Activated naive CD4-positive, alpha-beta T cell treated with anti-CD3 and anti-CD28 coated beads, Interleukin-2, amount 50 U/mL, for 24 hours (primary cell): ENCODE measurements at regions not wholly inside any gene's neighbourhood (a gene's known extent, or its start where the extent isn't known, plus 50 kb on each side); places are given as distances from the start of the nearest gene placed in this dataset.

ENCODE experiments used
- H3K27ac Mint-ChIP-seq: one replicate; pipeline ENCODE4 v1.8.0; 2021; ENCODE audit warnings: mild to moderate bottlenecking, mixed read lengths
- H3K27me3 Mint-ChIP-seq: one replicate; pipeline ENCODE4 v1.8.0; 2021; ENCODE audit warnings: mixed read lengths
- H3K36me3 Mint-ChIP-seq: one replicate; pipeline ENCODE4 v1.8.0; 2021; ENCODE audit warnings: mixed read lengths
- H3K4me1 Mint-ChIP-seq: one replicate; pipeline ENCODE4 v1.8.0; 2021; ENCODE audit warnings: mixed read lengths
- H3K4me3 Mint-ChIP-seq: one replicate; pipeline ENCODE4 v1.8.0; 2021; ENCODE audit warnings: mild to moderate bottlenecking, mixed read lengths
- H3K9me3 Mint-ChIP-seq: one replicate; pipeline ENCODE4 v1.8.0; 2021; ENCODE audit warnings: mixed read lengths

DNA sequence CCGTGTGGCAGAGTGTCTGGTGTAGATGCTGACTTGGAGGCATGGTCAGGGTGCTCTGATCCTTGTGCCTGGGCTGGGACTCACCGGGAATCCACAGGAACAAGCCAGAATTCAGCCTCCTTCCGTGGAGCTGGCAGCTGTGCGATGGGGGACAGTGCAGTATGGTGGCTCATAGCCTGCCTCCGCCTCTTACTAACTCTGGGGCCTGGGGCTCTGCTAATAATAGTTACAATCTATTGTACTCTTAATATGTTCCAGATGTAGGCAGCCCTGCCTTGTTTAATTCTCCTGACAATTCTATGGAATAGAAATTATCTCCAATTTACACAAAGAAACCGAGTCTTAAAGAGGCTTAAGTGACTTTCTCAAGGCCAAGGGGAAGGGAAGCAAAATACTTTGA, 77.6 kb downstream of the PCDH1 start:
- no peaks in the 10 kb centered on the region for H3K4me1 Mint-ChIP-seq
- no peak overlapping the region for H3K27ac Mint-ChIP-seq
- no peak overlapping the region for H3K4me3 Mint-ChIP-seq
- H3K9me3 Mint-ChIP-seq = no peaks in the 10 kb centered on the region
- H3K27me3 Mint-ChIP-seq = peaks cover 18% of the 10 kb centered on the region
- no peaks in the 10 kb centered on the region for H3K36me3 Mint-ChIP-seq

DNA sequence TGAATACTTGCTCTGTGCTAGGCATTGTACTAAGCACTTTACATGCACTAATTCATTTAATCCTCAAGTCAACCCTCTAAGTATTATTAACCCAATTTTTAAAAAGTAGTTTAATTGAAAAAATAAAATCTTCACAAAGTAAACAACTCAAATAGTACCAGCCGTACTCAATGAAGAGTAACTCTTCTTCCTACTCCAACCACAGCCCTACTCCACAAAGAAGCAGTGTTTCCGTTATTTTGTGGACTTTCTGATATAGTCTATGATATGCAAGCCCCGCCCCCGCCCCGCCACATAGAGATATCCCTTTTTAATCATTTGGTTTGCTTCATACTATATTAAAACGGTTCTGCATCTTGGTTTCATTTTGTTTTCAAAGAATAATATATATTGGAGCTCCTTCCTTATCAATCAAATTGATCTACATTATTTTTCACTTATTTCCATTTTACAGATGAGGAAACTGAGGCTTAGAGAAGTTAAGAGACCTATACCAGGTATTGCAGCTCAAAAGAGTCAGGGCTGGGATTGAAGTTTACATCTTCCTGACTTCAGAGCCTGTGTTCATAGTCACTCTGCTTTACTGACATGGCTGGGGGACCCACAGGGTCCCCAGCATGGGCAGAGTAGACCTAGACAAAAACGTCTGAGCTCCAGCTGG, 78.6 kb downstream of the PCDH1 start:
- H3K4me1 Mint-ChIP-seq = no peaks in the 10 kb centered on the region
- no peak overlapping the region for H3K4me3 Mint-ChIP-seq
- no peaks in the 10 kb centered on the region for H3K36me3 Mint-ChIP-seq
- H3K27me3 Mint-ChIP-seq = peaks cover 13% of the 10 kb centered on the region
- H3K27ac Mint-ChIP-seq = no peak overlapping the region
- H3K9me3 Mint-ChIP-seq = no peaks in the 10 kb centered on the region

DNA sequence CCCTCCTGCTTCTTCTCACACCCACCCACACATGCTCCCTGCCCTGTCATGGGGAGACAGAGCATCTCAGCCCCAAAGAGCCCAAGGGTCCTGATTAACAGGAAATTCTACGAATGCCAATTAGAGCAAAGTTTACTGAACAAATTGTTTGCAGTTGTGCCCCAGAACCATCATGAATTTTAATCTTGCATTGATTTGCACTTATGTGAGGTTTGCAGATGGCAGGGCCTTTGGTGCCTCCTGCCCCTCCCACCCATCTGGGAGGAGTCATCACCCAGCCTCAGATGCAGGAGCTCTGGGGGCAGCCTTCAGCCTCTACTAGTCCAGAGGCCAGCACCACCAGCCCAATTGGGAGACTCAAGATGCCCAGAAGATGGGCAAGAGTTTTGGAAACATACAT, 80.8 kb downstream of the PCDH1 start:
- H3K4me1 Mint-ChIP-seq = no peaks in the 10 kb centered on the region
- no peak overlapping the region for H3K4me3 Mint-ChIP-seq
- peaks cover 3% of the 10 kb centered on the region for H3K27me3 Mint-ChIP-seq
- no peak overlapping the region for H3K27ac Mint-ChIP-seq
- no peaks in the 10 kb centered on the region for H3K36me3 Mint-ChIP-seq
- H3K9me3 Mint-ChIP-seq = no peaks in the 10 kb centered on the region

DNA sequence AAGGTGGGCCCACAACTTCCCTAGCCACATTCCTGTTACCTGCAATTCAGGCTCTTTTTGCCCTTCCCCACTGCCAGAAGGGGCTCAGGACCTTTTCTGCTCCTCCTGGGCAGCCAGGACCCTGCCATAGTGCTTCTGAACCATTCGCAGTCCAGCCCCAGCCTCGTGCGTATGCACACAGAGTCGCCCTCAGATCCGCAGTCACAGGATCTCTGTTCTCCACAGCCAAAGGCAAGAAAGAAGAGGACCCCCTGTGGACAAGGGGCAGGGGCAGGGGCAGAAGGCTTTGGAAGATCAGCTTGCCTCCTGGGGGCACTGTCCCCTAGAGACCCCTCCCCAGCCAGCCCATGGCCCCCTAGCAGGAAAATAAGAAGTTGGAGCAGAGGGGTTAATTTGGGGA, 82.8 kb downstream of the PCDH1 start:
- Mint-ChIP-seq H3K27ac (no peak overlapping the region), H3K36me3 (no peaks in the 10 kb centered on the region), H3K4me1 (no peaks in the 10 kb centered on the region), H3K4me3 (no peak overlapping the region), H3K27me3 (peaks cover 3% of the 10 kb centered on the region), H3K9me3 (no peaks in the 10 kb centered on the region)

DNA sequence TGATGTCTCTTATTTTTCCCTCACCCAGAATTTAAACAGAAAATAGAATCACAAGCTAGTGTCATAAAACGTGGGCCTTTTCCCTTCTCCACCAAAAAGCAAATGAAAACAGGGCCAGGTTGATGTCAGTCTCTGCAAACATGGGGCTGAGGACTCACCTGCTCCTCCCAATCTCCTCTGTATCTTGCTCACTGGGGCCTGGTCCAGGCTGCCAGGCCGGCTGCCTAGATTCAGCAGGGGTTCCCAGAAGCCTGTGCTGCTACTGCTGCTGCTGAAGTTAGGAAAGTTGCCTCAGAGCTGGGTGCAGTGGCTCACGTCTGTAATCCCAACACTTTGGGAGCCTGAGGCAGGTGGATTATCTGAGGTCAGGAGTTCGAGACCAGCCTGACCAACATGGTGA, 84.3 kb downstream of the PCDH1 start:
- no peak overlapping the region for H3K4me3 Mint-ChIP-seq

DNA sequence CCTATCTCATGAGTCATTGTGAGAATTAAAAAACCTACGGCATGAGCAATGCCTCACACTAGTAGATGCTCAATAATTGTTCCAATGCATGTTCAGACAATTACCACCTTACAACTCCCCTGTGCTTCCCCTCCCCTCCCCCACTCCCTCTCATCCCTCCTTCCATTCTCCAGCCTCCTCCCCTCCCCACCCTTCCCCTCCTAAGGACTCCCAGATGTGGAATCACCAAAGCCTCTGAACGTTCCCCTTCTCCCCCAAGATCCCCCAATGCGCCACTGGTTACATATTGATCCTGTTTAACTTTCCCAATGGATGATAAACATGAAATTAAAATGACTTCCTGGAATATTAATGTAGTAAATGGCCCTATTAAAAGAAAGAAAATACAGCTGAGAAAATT, 84.8 kb downstream of the PCDH1 start:
- H3K27me3 Mint-ChIP-seq = peaks cover 5% of the 10 kb centered on the region
- no peaks in the 10 kb centered on the region for H3K9me3 Mint-ChIP-seq
- no peaks in the 10 kb centered on the region for H3K4me1 Mint-ChIP-seq
- H3K27ac Mint-ChIP-seq = no peak overlapping the region
- no peaks in the 10 kb centered on the region for H3K36me3 Mint-ChIP-seq
- no peak overlapping the region for H3K4me3 Mint-ChIP-seq

More for the DNA sequence above, 84.3 kb downstream of the PCDH1 start:
- peaks cover 6% of the 10 kb centered on the region for H3K27me3 Mint-ChIP-seq
- H3K9me3 Mint-ChIP-seq = no peaks in the 10 kb centered on the region
- H3K4me1 Mint-ChIP-seq = no peaks in the 10 kb centered on the region
- no peaks in the 10 kb centered on the region for H3K36me3 Mint-ChIP-seq
- no peak overlapping the region for H3K27ac Mint-ChIP-seq

DNA sequence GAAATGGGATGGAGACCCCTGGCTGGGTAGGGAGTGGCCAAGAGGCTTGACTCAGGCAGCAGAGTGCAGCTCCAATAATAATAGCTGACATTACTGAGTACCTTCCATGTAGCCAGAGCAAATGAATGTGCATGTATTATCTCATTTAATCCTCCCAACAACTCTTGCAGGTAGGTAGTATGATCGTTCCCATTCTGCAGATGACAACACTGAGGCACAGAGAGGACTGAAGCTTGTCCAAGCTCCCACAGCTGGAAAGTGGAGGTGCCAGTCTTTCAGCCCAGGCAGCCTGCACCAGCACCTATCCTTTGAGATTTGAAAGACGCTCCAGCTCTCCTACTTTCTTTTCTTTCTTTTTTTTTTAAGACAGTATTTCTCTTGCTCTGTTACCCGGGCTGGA, 87.6 kb downstream of the PCDH1 start:
- Mint-ChIP-seq H3K9me3 (no peaks in the 10 kb centered on the region), H3K4me3 (no peak overlapping the region), H3K36me3 (no peaks in the 10 kb centered on the region), H3K4me1 (no peaks in the 10 kb centered on the region), H3K27me3 (peaks cover 9% of the 10 kb centered on the region), H3K27ac (no peak overlapping the region)

DNA sequence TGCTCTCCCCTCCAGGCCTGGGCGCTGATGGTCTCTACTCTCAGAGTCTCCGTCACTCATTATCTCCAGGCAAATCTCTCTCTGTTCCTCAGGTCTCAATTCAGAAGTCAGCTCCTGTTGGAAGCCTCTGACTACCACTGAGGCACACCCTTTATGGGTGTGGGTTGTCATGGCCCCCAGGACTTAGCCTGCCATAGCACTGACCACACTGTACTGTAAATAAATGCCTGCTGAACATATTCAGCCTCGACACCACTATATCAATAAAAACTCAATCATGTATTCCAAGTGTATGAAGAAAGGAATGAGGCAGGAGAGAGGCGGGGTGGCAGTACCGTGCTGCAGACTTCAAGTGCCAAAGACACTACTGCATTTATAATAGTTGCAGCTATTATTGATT, 88.9 kb downstream of the PCDH1 start:
- no peaks in the 10 kb centered on the region for H3K4me1 Mint-ChIP-seq
- no peaks in the 10 kb centered on the region for H3K9me3 Mint-ChIP-seq
- H3K27ac Mint-ChIP-seq = no peak overlapping the region
- no peak overlapping the region for H3K4me3 Mint-ChIP-seq
- no peaks in the 10 kb centered on the region for H3K36me3 Mint-ChIP-seq
- peaks cover 9% of the 10 kb centered on the region for H3K27me3 Mint-ChIP-seq

DNA sequence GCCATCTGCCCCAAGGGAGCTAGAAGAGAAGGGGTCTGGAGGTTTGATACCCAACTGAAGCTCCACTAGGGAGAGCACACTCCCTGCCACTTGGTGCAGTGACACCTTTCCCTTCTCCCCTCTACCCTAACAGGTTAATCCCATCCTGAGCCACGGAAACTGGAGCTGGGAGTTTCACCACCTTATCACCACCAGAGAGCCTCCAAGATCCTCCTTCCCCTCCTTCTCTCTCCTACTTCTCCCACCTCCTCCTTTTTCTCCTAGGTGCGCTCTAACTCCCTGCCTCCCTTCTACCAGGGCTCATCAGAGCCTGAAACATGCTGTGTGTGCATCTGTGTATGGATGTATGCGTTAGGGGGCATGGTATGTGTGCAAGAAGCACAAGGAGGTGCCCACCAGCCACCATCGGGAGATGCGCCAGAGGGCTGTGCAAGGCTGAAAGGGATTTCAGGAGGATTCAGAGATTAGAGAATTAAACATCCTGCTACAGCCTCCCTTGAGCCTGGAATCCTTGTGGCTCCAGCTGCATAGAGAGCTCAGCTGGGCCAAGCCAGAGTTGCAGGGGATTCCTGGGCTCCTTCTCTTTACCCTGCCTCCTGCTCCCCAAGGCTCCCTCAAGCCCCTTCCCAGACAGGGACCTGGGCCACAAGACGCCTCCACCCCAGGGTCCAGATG, 89.8 kb downstream of the PCDH1 start:
- Mint-ChIP-seq H3K9me3 (no peaks in the 10 kb centered on the region), H3K27me3 (peaks cover 9% of the 10 kb centered on the region), H3K4me1 (no peaks in the 10 kb centered on the region), H3K4me3 (no peak overlapping the region), H3K36me3 (no peaks in the 10 kb centered on the region), H3K27ac (no peak overlapping the region)

DNA sequence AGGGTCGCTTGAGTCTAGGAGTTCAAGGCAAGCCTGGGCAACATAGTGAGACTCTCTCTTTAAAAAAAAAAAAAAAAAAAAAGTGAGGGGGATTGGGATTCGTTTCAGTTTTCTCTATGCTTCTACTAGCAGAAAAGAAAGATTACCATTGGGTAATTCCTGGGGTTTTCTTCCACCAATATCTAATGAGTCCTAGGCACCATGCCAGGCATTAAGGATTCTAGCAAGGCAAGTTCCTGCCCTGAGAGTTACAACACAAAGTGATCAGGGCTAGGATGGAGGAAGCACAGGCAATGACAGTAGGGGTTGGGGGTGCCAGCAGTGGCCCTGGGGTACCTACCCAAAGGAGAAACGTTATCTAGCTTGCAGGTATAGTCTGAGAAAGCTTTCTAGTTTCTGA, 90.8 kb downstream of the PCDH1 start:
- Mint-ChIP-seq H3K27ac (no peak overlapping the region), H3K4me3 (no peak overlapping the region), H3K4me1 (no peaks in the 10 kb centered on the region), H3K9me3 (no peaks in the 10 kb centered on the region), H3K27me3 (peaks cover 9% of the 10 kb centered on the region), H3K36me3 (no peaks in the 10 kb centered on the region)

DNA sequence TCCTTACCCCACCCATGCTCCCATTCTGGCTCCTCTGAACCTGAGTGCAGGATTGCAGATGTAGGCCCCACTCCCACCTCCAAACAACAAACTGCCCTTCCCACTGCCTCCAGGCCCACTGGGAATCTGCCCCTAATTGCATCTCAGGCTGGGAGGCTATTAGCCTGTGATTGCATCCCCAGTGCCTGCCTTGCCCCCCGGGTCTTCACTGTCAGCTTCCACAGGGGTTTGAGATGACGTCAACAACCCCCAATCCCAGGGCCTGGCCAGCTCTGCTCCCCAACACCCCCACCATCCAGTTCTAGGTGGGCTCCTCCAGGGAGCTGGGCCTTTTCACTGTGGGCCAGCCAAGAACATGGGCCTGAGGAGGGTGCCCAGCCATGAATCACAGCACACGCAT, 91.5 kb downstream of the PCDH1 start:
- no peaks in the 10 kb centered on the region for H3K36me3 Mint-ChIP-seq
- no peaks in the 10 kb centered on the region for H3K4me1 Mint-ChIP-seq
- H3K4me3 Mint-ChIP-seq = no peak overlapping the region
- H3K27me3 Mint-ChIP-seq = peaks cover 7% of the 10 kb centered on the region
- H3K9me3 Mint-ChIP-seq = no peaks in the 10 kb centered on the region
- H3K27ac Mint-ChIP-seq = no peak overlapping the region

DNA sequence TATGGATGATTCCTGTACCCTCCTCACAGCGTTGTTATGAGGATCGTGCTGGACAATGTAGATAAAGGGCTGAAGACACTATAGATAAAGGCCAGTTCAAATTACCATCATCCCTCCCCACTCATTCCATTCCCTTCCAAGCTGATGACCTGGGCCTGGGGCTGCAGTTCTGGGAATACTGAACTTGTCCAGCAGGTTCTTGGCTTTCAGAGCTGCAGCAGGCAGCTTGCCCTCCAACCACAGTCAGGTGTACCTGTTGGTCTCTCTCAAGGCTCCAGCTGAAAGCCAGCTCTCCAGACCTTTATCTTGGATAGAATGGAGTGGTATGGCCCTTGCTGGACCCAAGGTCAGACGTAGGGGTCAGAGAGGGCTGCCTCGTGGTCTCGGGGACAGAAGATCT, 92.5 kb downstream of the PCDH1 start:
- no peaks in the 10 kb centered on the region for H3K9me3 Mint-ChIP-seq
- H3K4me1 Mint-ChIP-seq = no peaks in the 10 kb centered on the region
- no peak overlapping the region for H3K4me3 Mint-ChIP-seq
- H3K27me3 Mint-ChIP-seq = peaks cover 7% of the 10 kb centered on the region
- no peak overlapping the region for H3K27ac Mint-ChIP-seq
- no peaks in the 10 kb centered on the region for H3K36me3 Mint-ChIP-seq

DNA sequence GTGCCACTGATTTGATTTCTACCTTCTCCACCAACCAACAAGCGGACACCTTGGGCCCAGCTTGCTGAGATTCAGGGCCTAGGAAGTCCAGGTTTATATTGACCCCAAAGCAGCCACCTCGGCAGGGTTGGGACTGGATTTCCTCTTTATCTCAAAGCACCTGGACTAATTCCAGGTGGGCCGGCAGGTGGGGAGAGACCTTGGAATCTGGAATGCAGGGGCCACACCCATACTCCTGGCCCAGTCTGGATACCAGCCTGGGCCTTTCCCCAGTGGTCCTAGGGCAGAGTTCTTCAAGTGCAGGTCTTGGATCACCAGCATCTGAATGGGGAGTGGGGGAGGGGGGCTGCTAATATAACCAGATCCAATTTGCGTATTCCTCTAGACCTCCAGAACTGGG, 93.1 kb downstream of the PCDH1 start:
- Mint-ChIP-seq H3K4me1 (no peaks in the 10 kb centered on the region), H3K4me3 (no peak overlapping the region), H3K9me3 (no peaks in the 10 kb centered on the region), H3K27ac (no peak overlapping the region), H3K27me3 (peaks cover 7% of the 10 kb centered on the region), H3K36me3 (no peaks in the 10 kb centered on the region)

DNA sequence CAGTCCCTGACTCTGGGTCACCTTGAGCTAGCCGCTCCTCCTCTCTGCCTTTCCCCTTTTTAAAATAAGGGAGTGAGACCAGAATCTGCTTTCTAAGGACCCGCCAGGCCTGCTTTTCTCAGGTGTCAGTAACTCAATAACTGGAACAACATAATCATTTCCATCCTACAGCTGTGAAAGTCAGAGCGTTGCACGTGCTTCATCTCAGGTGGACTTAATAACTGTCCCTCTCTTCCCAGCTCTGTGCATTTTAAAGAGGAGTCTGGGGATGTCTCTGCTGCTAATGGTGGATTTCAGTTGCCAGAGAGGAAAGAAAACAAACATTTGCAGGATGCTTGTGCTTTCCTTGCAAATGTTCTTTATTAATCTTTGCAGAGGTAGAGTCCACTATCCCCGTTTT, 93.7 kb downstream of the PCDH1 start:
- H3K36me3 Mint-ChIP-seq = no peaks in the 10 kb centered on the region
- H3K9me3 Mint-ChIP-seq = no peaks in the 10 kb centered on the region
- no peak overlapping the region for H3K27ac Mint-ChIP-seq
- peaks cover 7% of the 10 kb centered on the region for H3K27me3 Mint-ChIP-seq
- no peaks in the 10 kb centered on the region for H3K4me1 Mint-ChIP-seq
- no peak overlapping the region for H3K4me3 Mint-ChIP-seq

DNA sequence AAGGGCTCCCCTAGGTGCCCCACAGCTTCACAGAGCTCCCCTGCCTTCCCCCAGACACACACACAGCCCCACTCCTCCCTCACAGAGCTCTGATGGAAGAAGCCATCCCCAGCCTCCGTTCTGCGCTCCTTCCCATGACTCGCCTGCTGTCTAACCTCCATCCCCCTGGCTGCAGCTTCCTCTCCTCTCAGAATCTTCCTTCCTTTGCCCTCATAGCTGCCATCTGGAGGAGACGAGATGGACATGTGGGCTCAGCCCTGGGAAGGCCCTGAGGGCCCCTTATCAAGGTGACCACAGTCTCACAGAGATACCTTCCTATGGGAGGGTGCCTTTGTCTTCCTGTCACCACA, 94.3 kb downstream of the PCDH1 start:
- Mint-ChIP-seq H3K27ac (no peak overlapping the region), H3K4me3 (no peak overlapping the region)

DNA sequence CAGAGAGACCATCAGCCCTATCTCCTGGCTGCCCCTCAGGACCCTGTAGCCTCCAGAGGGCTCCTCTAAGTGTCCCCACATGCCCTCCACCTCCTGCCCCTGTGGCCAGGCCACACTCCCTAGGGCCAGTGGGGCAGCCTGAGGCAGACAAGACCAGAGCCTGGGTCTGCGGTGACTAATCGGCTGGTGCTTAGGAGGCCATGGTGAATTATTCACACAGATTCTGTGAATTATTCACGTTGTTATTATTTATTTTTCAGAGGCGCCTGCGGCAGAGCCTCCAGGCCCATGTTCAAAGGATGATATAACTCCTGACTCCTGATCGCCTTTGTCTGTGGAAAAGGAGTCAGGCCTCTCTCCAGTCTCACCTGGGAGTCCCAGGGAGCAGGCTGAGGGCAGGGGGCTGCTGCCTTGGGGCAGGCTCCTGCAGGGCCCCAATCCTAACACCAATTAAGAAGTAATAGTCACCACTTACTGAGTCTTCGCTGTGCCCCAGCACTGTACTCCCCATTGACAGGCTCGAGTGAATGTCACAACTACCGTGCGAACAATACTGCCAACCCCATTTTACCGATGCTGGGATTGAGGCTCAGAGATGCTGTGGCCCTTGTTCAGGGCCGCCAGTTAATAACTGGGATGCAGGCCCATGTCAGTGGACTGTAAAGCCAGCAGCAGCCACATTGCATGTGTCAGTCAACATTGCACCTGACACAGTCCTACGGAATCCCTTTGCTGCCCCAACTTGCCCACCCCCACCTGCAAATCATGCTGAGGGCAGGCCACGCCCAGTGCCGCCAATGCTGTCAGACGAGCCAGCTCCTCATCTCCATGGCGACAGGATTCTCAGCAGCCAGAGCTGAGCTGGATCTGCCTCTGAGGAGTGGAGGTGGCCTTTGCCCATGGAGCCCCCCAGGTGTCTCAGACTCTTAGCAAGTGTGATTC, 94.9 kb downstream of the PCDH1 start:
- peaks cover 3% of the 10 kb centered on the region for H3K27me3 Mint-ChIP-seq
- no peaks in the 10 kb centered on the region for H3K4me1 Mint-ChIP-seq
- no peak overlapping the region for H3K4me3 Mint-ChIP-seq
- no peaks in the 10 kb centered on the region for H3K36me3 Mint-ChIP-seq
- no peaks in the 10 kb centered on the region for H3K9me3 Mint-ChIP-seq
- H3K27ac Mint-ChIP-seq = no peak overlapping the region

More for the DNA sequence above, 94.3 kb downstream of the PCDH1 start:
- no peaks in the 10 kb centered on the region for H3K4me1 Mint-ChIP-seq
- H3K27me3 Mint-ChIP-seq = peaks cover 4% of the 10 kb centered on the region
- H3K36me3 Mint-ChIP-seq = no peaks in the 10 kb centered on the region
- H3K9me3 Mint-ChIP-seq = no peaks in the 10 kb centered on the region
